PC-9 (cell line): ENCODE measurements at regions not wholly inside any gene's neighbourhood (a gene's known extent, or its start where the extent isn't known, plus 50 kb on each side); places are given as distances from the start of the nearest gene placed in this dataset.

ENCODE experiments used
- CTCF ChIP-seq: fragments of 200-600 bp; sonication (generic); conservative IDR thresholded peaks from 2 replicates; pipeline ENCODE4 v1.6.1; 2017; ENCODE audit warnings: mixed run types, antibody characterized with exemption, mild to moderate bottlenecking, moderate library complexity
- EZH2 ChIP-seq: fragments of 200-600 bp; sonication (generic); IDR thresholded peaks from 2 replicates; pipeline ENCODE4 v1.8.0; 2017; ENCODE audit warnings: antibody characterized with exemption, low read depth

GRCh38 chr20:59459586-59459985, 144.8 kb upstream of the PHACTR3 start:
- TF ChIP-seq CTCF, result no peak
- no peak for TF ChIP-seq EZH2
